Body of pancreas (tissue), 4 donors: ENCODE measurements at regions not wholly inside any gene's neighbourhood (a gene's known extent, or its start where the extent isn't known, plus 50 kb on each side); places are given as distances from the start of the nearest gene placed in this dataset.

Source experiments
- ATAC-seq: fragments of 150-250 bp; one replicate; pipeline ENCODE4 v1.9.1; 2016
- DNase-seq, 4 donors: peaks; one replicate each; pipeline ENCODE4 v3.0.0-alpha.2; 2019
- H3K27ac ChIP-seq, 4 donors: fragments of 200-600 bp; sonication (generic); 1 replicate in 3 of 4; 2 replicates in 1 of 4; pipeline versions ENCODE4 v1.5.1 to v1.6.1; 2016 to 2019; ENCODE audit warnings: mild to moderate bottlenecking in 1 of 4, mixed read lengths in 1 of 4, moderate library complexity in 1 of 4
- H3K27me3 ChIP-seq, 2 donors: fragments of 200-600 bp; sonication (generic); one replicate each; pipeline ENCODE4 v1.6.0; 2016; ENCODE audit warnings: mild to moderate bottlenecking in 1 of 2
- H3K36me3 ChIP-seq, 2 donors: fragments of 200-600 bp; sonication (generic); replicated peaks in 1 of 2; 2 replicates each; pipeline ENCODE4 v1.5.1; 2016; ENCODE audit warnings: low read depth in 2 of 2; ENCODE audit not compliant: insufficient read depth in 1 of 2
- H3K4me1 ChIP-seq: fragments of 200-600 bp; sonication (generic); one replicate; pipeline ENCODE4 v1.6.0; 2016
- H3K4me3 ChIP-seq, 2 donors: fragments of 200-600 bp; sonication (generic); 1 replicate in 1 of 2; 2 replicates in 1 of 2; pipeline ENCODE4 v1.5.1; 2016 to 2019
- H3K9me3 ChIP-seq, 3 donors: fragments of 200-600 bp; sonication (generic); 1 replicate in 2 of 3; 2 replicates in 1 of 3; pipeline ENCODE4 v1.5.1; 2016
- CTCF ChIP-seq, 7 experiments: fragments of 450-650 bp in 4 of 7; fragments of 200-600 bp in 3 of 7; sonication (generic) in 3 of 7; IDR thresholded peaks; one replicate each; pipeline ENCODE4 v1.5.1; 2016 to 2019; ENCODE audit warnings: antibody characterized with exemption in 7 of 7
- POLR2A ChIP-seq, 3 donors: fragments of 450-650 bp; IDR thresholded peaks; one replicate each; pipeline ENCODE4 v1.6.1; 2016; ENCODE audit warnings: antibody characterized with exemption in 3 of 3, mild to moderate bottlenecking in 2 of 3
- WGBS, 2 donors: methylation state at CpG; one replicate each; pipeline ENCODE4 v1.1.5; 2017; 5-methylcytosine and 5-hydroxymethylcytosine counted together
- intact Hi-C: fragments of 100-400 bp; cut with DNase I; formaldehyde crosslinking; loops from one replicate; pipeline ENCODE4 v1.15.1; 2023

GRCh38 chr5:155088811-155089210 is 75.3 kb downstream of the KIF4B start:
- no peak for DNase-seq
- no peak for ATAC-seq
- H3K4me1 ChIP-seq, result no peaks in the 10 kb centered on the region
- H3K27me3 ChIP-seq, result no peaks in the 10 kb centered on the region
- intact Hi-C loops, result no loop called here
- 87 to 94% methylated on average over 2 of the region's 2 CpGs for WGBS, 2 donors
- H3K27ac ChIP-seq, result no peak overlapping the region
- H3K36me3 ChIP-seq, result no peaks in the 10 kb centered on the region
- no peak overlapping the region for H3K4me3 ChIP-seq
- TF ChIP-seq POLR2A (IDR thresholded peaks at IDR 0.05) (no peak), CTCF (IDR thresholded peaks at IDR 0.05) (no peak)
- no peaks in the 10 kb centered on the region for H3K9me3 ChIP-seq

- H3K4me3 ChIP-seq, result no peak overlapping the region
- DNase-seq, result no peak
- 82 to 98% methylated on average over 1 of the region's 1 CpG for WGBS, 2 donors
- no peaks in the 10 kb centered on the region for H3K27me3 ChIP-seq
- H3K9me3 ChIP-seq, result no peaks in the 10 kb centered on the region
- ATAC-seq, result no peak
- intact Hi-C loops, result no loop called here
- no peak for TF ChIP-seq CTCF (IDR thresholded peaks at IDR 0.05)
- no peak for TF ChIP-seq POLR2A (IDR thresholded peaks at IDR 0.05)
- no peaks in the 10 kb centered on the region for H3K4me1 ChIP-seq
- H3K36me3 ChIP-seq, result no peaks in the 10 kb centered on the region
- no peak overlapping the region for H3K27ac ChIP-seq
These were observed 76.1 kb downstream of the KIF4B start for GRCh38 chr5:155089643-155090042.

- TF ChIP-seq POLR2A (IDR thresholded peaks at IDR 0.05), result no peak
- TF ChIP-seq CTCF (IDR thresholded peaks at IDR 0.05), result no peak
- H3K4me1 ChIP-seq, result no peaks in the 10 kb centered on the region
- 21 to 31% methylated on average over 2 of the region's 2 CpGs for WGBS, 2 donors
- no peak overlapping the region for H3K27ac ChIP-seq
- H3K9me3 ChIP-seq, result no peaks in the 10 kb centered on the region
- H3K36me3 ChIP-seq, result no peaks in the 10 kb centered on the region
- intact Hi-C loops, result no loop called here
- no peaks in the 10 kb centered on the region for H3K27me3 ChIP-seq
- no peak for ATAC-seq
- no peak overlapping the region for H3K4me3 ChIP-seq
- no peak for DNase-seq
These were observed 77.6 kb downstream of the KIF4B start for GRCh38 chr5:155091063-155091648.

- no peak for ATAC-seq
- no peak for TF ChIP-seq CTCF (IDR thresholded peaks at IDR 0.05)
- no peak for TF ChIP-seq POLR2A (IDR thresholded peaks at IDR 0.05)
These were observed 78.5 kb downstream of the KIF4B start for GRCh38 chr5:155091768-155092717.

More at GRCh38 chr5:155091768-155092717, 78.5 kb downstream of the KIF4B start:
- Histone ChIP-seq H3K4me1 (no peaks in the 10 kb centered on the region), H3K27me3 (no peaks in the 10 kb centered on the region), H3K36me3 (no peaks in the 10 kb centered on the region), H3K9me3 (no peaks in the 10 kb centered on the region), H3K4me3 (no peak overlapping the region), H3K27ac (no peak overlapping the region)
- no peak for DNase-seq
- intact Hi-C loops, result no loop called here
- 83 to 84% methylated on average over 2 of the region's 2 CpGs for WGBS, 2 donors
